ENCODE measurements at regions not wholly inside any gene's neighbourhood (a gene's known extent, or its start where the extent isn't known, plus 50 kb on each side); places are given as distances from the start of the nearest gene placed in this dataset.

DNA sequence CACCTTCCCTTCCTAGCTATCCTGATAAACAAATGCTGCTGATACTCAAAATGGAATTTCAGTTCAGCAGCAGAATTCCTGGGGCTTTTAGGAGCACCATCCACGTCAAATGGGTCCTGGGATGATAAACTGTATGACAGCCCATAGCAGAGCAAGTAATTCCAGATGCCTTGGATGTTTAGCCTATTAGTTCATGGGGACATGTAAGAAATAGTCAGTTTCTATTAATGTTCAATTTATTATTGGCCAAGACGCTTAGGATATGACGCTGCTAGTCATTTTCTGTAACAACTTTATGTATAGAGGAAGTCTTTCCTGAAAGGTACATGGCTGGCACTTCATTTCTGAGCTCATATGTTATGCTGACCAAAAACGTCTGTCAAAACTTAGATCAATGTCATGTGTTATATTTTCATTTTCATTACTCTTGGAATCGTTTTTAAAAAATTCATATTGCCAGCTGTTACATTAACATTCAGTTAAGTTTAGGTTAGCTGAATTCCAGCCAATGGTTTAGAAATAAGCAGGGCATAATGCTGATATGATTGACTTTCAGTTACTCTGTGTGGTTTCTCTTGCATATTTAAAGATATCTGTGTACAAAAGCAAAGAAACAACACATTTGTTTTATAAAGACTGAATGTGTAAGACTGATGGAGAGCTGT is 243.8 kb downstream of the CSNK1G3 start:
- no peak for DNase-seq (ENCODE audit: low spot score)

DNA sequence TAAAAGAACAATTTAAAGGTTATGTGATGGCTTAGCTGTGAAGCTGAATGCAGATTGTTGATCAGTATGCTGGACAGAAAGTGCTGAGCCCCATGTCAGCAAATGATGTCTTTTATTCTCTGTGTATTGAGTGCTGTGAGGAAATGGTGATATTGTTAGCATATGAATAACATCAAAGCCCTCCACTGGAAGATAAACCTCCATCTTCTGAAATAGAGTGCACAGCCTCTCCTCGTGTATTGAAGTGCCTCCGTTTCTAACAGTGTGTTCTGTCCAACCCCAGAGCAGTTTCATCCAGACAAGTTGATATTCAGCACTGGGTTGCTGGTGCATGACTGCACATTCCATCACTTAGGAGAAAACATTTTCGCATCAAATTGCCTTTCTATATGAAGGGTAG is 242.9 kb downstream of the CSNK1G3 start:
- DNase-seq (ENCODE audit: low spot score): no peak

DNA sequence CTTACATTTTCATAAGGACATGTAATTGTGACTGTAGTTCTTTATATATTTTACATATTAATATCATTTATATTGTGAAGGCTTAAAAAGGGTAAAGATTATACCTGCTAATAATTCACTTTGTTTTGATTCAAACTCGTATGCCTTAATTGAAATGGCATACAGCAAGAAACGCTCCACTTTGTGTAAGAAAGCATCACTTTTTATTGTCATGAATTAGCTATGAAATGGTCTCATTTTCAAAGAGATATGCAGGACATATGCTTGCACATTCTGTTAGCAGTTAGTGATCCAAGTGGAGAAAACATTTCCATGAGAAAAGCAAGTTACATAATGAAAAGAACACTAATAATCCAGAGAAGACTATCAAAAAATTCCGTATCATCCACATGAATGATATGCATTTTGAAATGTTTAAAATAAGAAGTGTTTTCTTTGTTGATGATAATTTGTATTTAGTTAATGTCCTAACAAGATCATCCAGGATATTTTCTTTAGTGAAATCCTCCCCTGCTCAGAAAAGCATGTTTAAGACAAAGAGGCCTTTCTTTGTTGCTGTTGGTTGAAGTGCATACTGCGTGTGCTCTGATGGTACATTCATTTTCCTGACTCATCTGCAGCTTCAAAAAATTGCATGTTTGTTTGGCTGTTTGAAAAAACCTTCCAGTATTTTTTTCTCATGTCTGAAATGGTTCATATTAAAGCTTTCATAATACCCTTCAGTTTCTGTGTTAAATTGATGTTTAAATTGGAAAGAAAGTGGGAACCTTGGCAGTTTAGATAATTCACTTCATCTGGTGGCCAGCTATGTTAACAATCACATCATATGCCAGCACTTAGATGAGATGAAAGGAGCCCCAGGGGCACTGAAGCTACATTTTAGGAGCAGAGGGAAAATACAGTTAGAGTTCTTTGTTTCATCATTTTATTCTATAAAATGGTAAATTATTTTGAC is 242.2 kb downstream of the CSNK1G3 start:
- DNase-seq (ENCODE audit: low spot score): no peak

DNA sequence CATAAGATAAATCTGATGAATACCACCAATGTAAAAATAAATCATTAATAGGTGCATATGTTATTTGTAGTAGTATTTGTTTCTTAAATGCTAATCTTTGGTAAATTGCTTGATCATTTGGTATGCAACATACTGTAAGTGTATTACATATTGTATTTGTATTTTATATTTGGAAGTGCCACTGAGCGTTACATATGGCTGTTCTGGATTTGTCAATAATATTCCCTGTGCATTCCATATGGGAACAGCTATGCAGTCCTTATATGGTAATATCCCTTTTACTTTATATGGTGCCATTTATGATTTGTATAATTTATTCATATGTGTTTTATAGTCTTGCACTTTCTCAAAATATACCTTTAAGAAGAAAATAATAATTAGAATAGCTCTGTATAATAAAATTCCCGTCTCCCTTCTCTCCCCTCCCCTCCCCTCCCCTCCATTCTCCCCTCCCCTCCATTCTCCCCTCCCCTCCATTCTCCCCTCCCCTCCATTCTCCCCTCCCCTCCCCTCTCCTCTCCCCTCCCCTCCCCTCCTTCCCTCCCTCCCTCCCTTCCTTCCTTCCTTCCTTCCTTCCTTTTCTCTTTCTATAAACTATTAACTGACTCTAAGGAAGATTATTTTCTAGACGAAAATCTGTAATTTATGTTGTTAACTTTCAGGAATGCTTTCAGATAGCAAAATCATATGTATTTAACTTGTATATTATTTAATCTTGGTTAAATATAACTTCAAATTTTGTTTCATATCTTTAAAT is 241.4 kb downstream of the CSNK1G3 start:
- no peak for DNase-seq (ENCODE audit: low spot score)

DNA sequence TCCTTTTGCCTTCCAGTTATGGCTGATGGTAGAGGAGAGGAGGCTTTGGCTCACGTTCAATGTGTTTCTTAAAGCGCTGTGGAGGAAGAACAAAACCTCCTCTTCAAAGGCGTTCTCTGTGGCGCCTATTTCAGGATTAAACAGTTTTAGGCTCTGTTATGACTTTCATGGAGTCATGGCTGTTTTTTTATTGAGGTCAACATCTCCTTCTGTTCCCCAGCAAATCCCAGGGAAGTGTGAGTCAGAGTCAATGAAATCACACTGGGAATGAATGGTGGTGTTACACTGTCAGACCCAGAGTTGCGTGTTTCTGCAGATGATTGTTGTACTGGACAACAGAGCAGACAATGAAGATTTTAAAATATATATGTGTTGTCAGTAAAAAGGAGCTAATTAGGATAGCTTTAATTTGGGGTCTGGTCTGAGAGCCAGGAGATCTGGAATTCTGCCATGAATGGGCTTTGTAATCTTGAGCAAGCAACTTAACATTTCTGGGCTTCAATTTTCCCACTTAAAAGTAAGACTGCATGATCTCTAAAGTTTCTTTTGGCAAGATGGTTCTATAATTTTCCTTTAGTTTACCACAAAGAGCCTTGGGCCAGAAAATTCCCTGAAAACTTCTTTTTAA is 240.7 kb downstream of the CSNK1G3 start:
- DNase-seq (ENCODE audit: low spot score): no peak

DNA sequence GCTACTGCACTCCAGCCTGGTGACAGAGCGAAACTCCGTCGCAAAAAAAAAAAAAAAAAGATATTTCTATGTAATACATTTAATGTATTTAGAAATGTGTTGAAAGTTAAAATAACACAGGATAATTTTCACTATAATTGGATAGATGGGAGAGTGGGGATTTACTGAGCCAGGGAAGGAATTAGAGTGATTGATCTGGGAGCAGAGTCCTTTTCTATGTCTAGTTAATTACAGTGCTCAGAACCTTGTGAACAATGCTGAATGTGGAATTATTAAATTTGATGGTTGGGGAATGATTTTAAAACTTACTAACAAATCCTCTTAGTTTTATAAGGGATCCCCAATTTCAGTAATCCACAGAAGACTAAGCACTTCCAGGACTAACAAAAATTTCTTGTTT is 239.7 kb downstream of the CSNK1G3 start:
- DNase-seq (ENCODE audit: low spot score): no peak

DNA sequence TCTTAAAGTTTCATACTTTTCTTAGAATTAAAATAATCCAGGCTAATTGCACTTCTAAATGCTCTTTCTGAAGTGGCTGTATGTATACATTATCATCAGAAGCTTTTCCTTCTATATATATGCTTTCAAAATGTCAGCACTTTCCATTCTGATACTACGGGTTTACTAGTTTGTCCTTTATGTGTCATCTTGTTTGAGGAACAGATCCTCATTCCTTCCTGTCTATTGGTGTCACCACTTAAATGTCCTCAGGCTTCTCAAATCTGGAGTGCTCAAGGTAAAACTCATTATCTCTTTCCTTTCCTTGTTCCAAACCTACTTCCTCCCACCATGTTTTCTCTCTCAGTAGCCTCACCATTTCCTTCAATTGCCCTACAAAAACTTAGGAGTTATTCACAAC is 236.3 kb downstream of the CSNK1G3 start:
- no peak for DNase-seq (ENCODE audit: low spot score)

DNA sequence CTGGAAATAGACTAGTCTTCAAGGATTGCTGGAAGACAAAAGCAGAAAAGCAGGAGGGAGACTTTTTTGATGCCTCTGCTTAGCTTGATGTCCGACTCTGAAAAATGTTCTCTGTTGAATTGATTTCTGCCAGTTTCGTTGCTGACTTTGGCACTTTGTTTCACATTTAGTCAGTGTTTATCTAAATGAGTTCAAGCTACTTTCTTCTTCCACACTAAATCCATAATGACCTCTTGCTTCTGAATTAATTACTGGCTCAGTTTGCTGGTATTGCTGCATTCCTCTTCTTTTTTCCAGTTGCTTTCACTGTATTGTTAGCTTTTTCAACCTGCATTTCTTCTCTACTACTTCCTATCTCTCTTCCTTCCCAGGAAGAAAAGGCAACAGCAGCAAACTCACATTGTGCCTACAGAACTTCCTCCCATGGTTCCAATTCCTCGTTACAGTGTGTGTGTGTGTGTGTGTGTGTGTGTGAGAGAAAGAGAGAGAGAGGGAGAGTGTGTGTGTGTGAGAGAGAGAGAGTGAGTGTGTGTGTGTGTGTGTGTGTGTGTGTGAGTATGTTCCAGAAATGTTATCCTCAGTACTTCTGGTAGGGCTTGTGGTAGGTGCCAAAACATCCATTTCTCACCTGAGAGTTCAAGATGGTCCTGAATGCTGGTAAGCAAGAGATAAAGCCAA is 234.8 kb downstream of the CSNK1G3 start:
- no peak for DNase-seq (ENCODE audit: low spot score)

DNA sequence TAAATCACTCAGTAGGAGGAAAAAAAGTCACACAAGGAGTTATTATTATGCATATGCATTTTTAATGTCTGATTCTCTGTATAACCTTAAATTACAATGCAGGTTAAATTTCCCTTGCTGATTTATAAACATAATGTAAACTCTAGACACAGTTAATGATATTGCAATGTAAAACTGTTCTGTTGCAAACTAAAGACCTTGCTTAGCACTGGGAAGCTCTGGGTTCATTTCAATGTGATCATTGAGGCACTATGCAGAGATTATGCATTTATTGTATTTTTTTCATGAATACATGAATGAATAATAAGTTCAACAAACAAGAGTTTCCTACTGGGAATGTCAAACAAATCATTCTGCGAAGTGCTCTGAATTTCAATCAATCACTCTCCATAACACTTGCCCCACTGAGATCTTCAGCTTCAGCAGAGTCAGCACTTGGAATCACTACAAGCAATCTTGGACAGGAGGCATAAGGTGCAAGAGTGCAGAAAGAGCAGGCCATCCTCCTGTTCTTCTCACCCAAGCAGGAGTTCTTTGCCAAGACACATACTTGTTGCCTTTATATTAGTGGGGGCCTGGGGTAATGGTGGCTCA is 232.1 kb downstream of the CSNK1G3 start:
- DNase-seq (ENCODE audit: low spot score): no peak

DNA sequence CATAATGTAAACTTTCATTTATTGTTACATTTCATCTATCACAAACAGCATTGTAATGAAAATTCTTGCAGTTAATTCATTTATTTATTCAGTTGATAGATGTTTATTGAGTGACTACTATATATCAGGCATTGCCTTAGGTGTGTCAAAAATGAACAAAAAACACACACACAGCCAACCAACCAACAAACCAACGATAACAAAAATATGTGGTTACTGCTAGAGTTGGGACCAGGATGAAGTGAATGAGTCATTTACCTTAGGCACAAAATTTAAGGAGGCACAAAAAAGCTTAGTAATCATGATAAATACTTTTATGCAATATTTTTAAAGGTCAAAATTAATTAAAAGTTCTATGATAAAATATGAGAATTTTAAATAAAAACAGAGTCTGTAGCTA is 223.4 kb downstream of the CSNK1G3 start:
- no peak for DNase-seq (ENCODE audit: low spot score)

DNA sequence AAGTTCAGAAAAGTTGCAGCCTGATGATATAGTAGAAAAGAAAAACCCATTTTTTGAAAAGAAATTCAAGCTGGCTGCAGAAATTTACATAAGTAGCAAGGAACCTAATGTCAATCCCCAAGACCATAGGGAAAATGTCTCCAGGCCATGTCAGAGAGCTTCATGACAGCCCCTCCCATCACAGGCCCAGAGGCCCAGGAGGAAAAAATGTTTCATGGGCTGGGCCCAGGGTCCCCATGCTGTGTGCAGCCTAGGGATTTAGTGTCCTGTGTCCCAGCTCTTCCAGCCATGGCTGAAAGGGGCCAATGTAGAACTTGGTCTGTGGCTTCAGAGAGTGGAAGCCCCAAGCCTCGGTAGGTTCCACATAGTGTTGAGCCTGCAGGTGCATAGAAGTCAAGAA is 220.3 kb downstream of the CSNK1G3 start:
- DNase-seq (ENCODE audit: low spot score): no peak

DNA sequence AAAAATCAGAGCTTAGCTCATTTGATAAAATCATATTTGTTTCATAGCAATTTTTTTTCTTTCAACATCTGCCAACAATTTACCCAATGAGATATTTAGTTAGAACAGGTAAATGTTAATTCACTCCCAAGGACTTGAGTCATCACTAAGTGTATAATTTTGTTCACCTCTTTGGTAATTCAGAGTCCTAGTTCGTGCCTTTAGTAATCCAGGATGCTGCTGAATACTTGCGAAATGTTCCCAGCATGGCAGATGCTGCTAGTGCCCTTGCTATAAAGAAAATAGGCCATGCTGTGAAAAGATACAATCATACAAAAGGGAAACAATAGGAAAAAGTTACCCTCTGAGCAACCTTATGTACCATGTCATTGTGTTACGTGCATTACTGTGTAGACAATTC is 210.5 kb downstream of the CSNK1G3 start:
- no peak for DNase-seq (ENCODE audit: low spot score)

DNA sequence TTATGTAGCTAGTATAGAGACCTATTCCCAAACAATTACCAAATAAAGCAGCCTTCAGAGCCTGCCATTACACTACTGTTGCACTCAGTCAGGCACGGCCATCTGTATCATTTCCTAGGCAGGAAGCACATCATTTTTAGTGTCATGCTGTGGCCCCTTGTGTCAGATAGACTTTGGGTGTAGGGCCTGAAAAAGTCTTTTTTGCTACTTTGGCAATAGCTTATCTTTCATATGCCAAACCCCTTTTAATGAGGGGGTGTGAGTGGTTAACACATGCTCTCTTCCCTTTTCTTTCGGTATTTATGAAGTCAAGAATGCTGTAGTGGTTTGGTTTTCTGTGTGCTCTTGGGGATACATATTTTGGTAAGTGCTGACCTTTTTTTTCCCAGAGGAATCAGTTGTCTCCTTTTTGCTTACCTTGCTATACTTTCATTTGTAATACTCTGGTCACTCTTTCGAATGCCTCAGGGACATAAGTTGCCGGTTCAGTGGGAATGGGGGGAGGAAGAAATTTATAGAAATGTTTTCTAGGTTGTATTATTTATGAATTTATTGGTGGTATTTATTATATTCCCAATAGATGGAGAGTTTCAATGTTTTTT is 209.8 kb downstream of the CSNK1G3 start:
- no peak for DNase-seq (ENCODE audit: low spot score)

DNA sequence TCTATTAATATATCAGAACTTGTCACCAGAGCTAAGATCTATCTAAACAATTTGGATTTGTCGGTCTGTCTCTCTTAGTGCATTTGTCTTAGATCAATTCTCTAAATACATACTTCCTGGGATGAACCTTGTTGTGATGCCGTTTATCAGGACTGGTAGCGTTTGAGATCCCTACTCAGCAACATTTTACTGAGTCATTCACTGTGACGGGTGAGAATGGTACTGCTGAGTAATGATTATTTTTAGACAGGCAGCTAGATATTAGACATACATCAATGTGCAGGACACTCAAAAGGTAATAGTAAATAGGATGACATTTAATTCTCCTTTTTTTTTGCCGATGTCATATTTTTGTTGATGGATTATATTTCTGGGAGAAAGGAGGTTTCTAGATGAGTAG is 209.0 kb downstream of the CSNK1G3 start:
- DNase-seq (ENCODE audit: low spot score): no peak

DNA sequence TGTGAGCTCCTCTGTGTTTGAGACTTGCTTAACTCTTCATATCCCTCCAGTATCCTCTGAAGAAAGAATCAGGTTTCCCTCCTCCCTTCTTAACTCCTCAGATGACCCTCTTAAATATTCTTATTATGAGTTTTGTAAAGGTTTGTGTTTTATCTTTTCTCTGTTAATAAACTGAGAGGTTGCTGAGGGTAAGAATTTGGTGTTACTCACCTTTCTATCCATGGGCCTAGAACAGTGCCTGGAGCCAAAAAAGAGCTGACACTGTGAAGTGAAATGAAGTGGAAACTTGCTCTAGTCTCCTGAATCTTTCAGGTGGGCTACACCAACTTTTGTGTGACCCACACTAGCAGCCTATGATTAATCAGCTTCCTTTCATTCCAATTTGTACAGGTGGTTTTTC is 208.4 kb downstream of the CSNK1G3 start:
- DNase-seq (ENCODE audit: low spot score): no peak

DNA sequence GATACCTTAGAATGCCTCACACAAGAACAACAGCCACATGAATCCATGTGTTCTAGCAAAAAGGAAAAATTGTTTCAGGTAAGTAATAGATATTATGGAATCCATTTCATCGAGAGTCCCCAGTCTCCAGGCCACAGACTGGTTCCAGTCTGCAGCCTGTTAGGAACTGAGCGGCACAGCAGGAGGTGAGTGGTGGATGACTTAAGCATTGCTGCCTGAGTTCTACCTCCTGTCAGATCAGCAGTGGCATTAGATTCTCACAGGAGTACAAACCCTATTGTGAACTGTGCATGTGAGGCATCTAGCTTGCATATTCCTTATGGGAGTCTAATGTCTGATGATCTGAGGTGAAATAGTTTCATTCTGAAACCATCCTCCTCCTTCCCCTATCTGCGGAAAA is 207.0 kb downstream of the CSNK1G3 start:
- no peak for DNase-seq (ENCODE audit: low spot score)

DNA sequence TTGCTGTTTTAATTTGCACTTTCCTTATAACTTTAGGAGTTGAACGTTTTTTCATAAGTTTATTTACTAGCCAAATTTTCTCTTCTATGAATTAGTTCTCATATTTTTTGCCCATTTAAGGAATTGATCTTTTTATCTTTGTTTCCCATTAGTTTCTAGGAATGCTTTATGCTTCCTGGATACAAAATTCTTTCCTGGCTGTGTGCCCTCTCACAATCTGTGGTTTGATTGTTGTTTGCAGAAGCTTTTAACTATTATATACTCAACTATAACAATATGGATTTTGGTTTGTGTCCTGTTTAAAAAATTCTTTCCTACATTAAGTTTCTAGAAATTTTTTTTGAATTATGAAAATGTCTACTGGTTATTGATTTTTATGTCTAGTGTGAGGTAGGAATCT is 206.3 kb downstream of the CSNK1G3 start:
- DNase-seq (ENCODE audit: low spot score): no peak

DNA sequence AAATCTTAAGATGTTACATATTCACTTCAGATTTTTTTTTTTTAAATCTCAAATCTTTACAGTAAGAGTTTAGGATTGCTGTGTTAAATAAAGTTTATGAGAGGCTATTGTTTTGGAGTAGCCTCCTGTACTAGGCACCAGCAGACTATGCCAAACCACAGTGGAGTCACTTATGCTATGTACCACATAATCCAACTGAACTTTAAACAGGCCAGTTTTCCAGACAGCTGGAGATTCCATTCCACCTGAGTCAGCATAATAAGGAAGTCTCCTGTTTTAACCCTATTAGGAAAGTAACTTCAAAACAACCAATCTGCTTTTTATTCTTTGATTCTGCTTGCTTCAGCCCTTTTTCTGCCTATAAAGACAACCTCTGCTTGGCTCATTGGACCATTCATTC is 205.2 kb downstream of the CSNK1G3 start:
- no peak for DNase-seq (ENCODE audit: low spot score)

DNA sequence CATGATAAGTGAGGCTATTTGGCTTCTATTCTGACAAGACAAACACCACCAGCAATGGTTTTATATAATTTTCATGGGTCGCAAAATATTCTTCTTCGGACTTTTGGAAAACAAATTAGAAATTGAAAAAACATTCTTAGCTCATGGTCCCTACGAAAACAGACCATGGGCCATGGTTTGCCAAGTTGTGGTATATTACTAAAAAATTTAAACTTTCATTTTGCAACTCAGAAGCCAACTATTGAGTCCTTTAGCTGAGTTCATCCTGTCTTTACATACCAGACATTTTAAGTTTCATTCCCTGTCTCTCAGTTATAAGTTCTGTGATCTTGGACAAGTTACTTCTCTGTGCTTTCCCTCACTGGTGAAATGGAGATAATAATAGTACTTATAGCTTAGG is 198.1 kb downstream of the CSNK1G3 start:
- no peak for DNase-seq (ENCODE audit: low spot score)

DNA sequence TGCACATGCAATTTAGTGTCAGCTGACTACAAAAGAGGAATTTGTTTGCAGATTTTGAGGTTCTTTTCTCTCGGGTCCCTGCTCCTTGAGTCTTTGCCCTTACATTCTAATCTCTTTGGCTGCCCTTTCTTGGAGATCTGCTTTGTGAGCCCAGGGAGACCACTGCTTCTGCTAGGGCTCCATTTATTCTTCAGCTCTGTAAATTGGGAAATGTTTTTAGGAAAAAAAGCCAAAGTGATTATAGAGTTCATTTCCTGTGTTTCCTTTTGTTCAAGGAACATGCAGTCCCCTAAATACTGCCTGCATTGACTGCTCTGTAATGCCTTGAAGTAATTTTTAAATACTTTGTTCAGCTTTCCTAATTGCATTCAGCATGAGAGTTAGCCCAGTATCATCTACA is 197.4 kb downstream of the CSNK1G3 start:
- DNase-seq (ENCODE audit: low spot score): no peak

Data from ecto neural progenitor cell (in vitro differentiated cells).